Stomach (tissue), 8 donors: ENCODE measurements at regions not wholly inside any gene's neighbourhood (a gene's known extent, or its start where the extent isn't known, plus 50 kb on each side); places are given as distances from the start of the nearest gene placed in this dataset.

Experiments used
- DNase-seq, 2 donors: peaks; one replicate each; pipeline versions ENCODE4 v3.0.0 to v3.0.0-alpha.2; 2013 to 2019
- H3K27ac ChIP-seq, 5 donors: fragments of 200-600 bp in 4 of 5; sonication (generic) in 4 of 5; one replicate each; pipeline ENCODE4 v1.5.1; 2013 to 2019; ENCODE audit warnings: mild to moderate bottlenecking in 1 of 5, moderate library complexity in 1 of 5
- H3K27me3 ChIP-seq, 3 donors: fragments of 200-600 bp; sonication (generic); one replicate each; pipeline ENCODE4 v1.5.1; 2017 to 2019; ENCODE audit warnings: mixed run types in 1 of 3
- H3K36me3 ChIP-seq, 4 donors: fragments of 200-600 bp; sonication (generic); 1 replicate in 3 of 4; 2 replicates in 1 of 4; pipeline ENCODE4 v1.5.1; 2016 to 2019
- H3K4me1 ChIP-seq, 4 donors: fragments of 200-600 bp; sonication (generic); one replicate each; pipeline ENCODE4 v1.5.1; 2016 to 2019
- H3K4me3 ChIP-seq, 4 donors: fragments of 200-600 bp; sonication (generic) in 3 of 4; one replicate each; pipeline ENCODE4 v1.5.1; 2016 to 2019; ENCODE audit warnings: mild to moderate bottlenecking in 1 of 4
- H3K9me3 ChIP-seq, 4 donors: fragments of 200-600 bp; sonication (generic); one replicate each; pipeline ENCODE4 v1.5.1; 2016 to 2019
- CTCF ChIP-seq, 7 experiments: fragments of 450-650 bp in 4 of 7; fragments of 200-600 bp in 3 of 7; sonication (generic) in 3 of 7; IDR thresholded peaks; one replicate each; pipeline ENCODE4 v1.5.1; 2016 to 2019; ENCODE audit warnings: antibody characterized with exemption in 7 of 7, control low read depth in 2 of 7, mild to moderate bottlenecking in 1 of 7
- EP300 ChIP-seq: sonication (generic); formaldehyde crosslinking; IDR thresholded peaks from one replicate; pipeline ENCODE4 v1.6.1; 2017; ENCODE audit warnings: antibody characterized with exemption
- POLR2A ChIP-seq, 4 donors: fragments of 450-650 bp; IDR thresholded peaks; one replicate each; pipeline ENCODE4 v1.6.1; 2016; ENCODE audit warnings: antibody characterized with exemption in 4 of 4, control low read depth in 2 of 4, mild to moderate bottlenecking in 1 of 4, moderate library complexity in 1 of 4
- POLR2AphosphoS5 ChIP-seq, 3 donors: sonication (generic); formaldehyde crosslinking; IDR thresholded peaks; one replicate each; pipeline ENCODE4 v1.6.1; 2016; ENCODE audit warnings: antibody characterized with exemption in 3 of 3
- WGBS, 5 donors: extraction: QIAGEN DNeasy Blood & Tissue Kit in 3 of 5; methylation state at CpG; one replicate each; pipeline versions ENCODE4 v1.1.5 to v1.1.7; 2013 to 2018; 5-methylcytosine and 5-hydroxymethylcytosine counted together
- intact Hi-C: fragments of 100-400 bp; cut with DNase I; formaldehyde crosslinking; loops from one replicate; pipeline ENCODE4 v1.15.1; 2023; ENCODE audit warnings: low total_unique reads
- donor health status: healthy with polysubstance abuse.
- donor health status: Bipolar disorder and iron deficiency.
- donor health status: healthy.

DNA sequence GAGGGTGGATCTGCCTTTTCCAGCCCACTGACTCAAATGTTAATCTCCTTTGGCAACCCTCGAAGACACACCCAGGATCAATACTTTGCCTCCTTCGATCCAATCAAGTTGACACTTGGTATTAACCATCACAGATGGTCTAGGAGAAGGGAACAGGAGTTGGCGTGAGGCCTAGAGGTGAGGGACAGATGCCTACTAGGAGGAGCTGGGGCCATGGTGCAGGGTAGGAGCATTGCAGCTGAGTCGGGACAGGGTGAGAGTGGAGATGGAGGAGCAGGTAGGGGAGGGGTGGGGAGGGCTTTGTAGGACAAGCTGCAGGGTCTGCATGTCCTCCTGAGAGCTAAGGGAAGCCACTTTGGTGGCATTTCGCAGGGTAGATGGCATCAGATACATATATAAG is 140.0 kb downstream of the VAPA start:
- DNase-seq = no peak
- Histone ChIP-seq H3K36me3 (no peaks in the 10 kb centered on the region), H3K27ac (peak overlapping the region in 1 of 5 donors; percentile 27), H3K27me3 (no peaks in the 10 kb centered on the region), H3K4me3 (no peak overlapping the region), H3K9me3 (no peaks in the 10 kb centered on the region), H3K4me1 (peaks cover 9 to 48% (median 24%) of the 10 kb centered on the region in 4 donors)
- TF ChIP-seq POLR2AphosphoS5 (IDR thresholded peaks at IDR 0.05) (no peak), POLR2A (IDR thresholded peaks at IDR 0.05) (no peak), CTCF (IDR thresholded peaks at IDR 0.05) (no peak), EP300 (no peak)
- intact Hi-C loops = no loop called here
- WGBS, 5 donors = 90 to 96% (median 91%) methylated on average over 5 of the region's 5 CpGs

DNA sequence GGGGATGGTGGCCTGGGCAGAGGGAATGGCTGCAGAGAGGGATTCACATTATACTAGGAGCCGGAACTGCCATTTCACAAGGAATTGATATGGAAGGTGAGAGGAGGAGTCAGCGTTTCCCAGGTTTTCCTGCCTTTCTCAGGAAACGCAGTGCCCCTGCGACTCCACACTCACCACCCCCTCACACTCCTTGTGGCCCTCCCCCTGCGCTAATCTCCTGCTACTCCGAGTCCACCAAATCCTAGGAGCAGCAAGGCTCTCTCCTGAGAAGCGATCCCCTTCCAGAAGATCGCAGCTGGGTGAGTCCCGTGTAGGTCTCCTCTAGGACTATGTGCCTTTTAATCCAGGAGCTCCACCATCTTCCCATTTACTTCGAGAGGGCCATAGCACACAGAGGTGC is 140.6 kb downstream of the VAPA start:
- Histone ChIP-seq H3K27ac (peak overlapping the region in 1 of 5 donors; percentile 27), H3K4me3 (no peak overlapping the region), H3K9me3 (no peaks in the 10 kb centered on the region), H3K27me3 (no peaks in the 10 kb centered on the region), H3K4me1 (peaks cover 9 to 50% (median 25%) of the 10 kb centered on the region in 4 donors), H3K36me3 (no peaks in the 10 kb centered on the region)
- 90 to 98% (median 92%) methylated on average over 10 of the region's 10 CpGs for WGBS, 5 donors
- DNase-seq = no peak
- TF ChIP-seq EP300 (no peak), POLR2A (IDR thresholded peaks at IDR 0.05) (no peak), CTCF (IDR thresholded peaks at IDR 0.05) (no peak), POLR2AphosphoS5 (IDR thresholded peaks at IDR 0.05) (no peak)
- intact Hi-C loops = no loop called here

DNA sequence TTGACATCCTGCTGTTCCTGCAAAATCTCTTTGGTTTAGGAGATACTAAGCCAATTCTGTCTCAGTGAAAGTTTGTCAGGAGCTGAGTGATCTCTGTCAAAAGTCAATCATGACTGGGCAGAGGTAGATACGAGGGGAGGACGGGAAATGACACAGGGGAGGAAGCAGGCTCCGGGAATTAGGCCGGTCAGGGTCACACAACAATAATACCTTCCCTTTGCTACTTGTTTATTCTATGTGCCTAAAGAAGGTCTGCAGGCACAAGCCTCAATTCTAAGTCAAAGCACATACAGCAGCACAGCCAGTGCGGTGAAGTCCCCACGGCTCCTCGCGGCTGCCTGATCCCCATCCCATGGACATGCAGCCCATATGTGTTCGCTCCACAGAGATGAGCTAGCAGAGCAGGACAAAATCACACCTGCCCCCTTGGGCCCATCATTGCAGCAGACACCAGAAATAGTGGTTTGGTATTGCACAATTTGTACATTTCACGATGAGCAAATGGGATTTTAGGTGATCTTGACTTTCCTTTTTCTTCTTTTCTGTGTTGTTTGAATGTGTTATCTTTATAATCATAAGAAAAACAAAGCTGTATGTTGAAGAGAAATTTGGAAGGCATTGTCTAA is 141.4 kb downstream of the VAPA start:
- Histone ChIP-seq H3K27ac (peak overlapping the region in 1 of 5 donors; percentile 27), H3K36me3 (no peaks in the 10 kb centered on the region), H3K9me3 (no peaks in the 10 kb centered on the region), H3K4me1 (peaks cover 9 to 50% (median 33%) of the 10 kb centered on the region in 4 donors), H3K27me3 (no peaks in the 10 kb centered on the region), H3K4me3 (no peak overlapping the region)
- 85 to 93% (median 91%) methylated on average over 10 of the region's 10 CpGs for WGBS, 5 donors
- TF ChIP-seq POLR2AphosphoS5 (IDR thresholded peaks at IDR 0.05) (no peak), CTCF (IDR thresholded peaks at IDR 0.05) (no peak), POLR2A (IDR thresholded peaks at IDR 0.05) (no peak), EP300 (no peak)
- DNase-seq = no peak
- intact Hi-C loops = no loop called here

GRCh38 chr18:10056506-10056905 is 142.7 kb downstream of the VAPA start:
- Histone ChIP-seq H3K4me3 (no peak overlapping the region), H3K27ac (peak overlapping the region in 4 of 5 donors; percentile 51 to 80 (median 75)), H3K27me3 (no peaks in the 10 kb centered on the region), H3K36me3 (no peaks in the 10 kb centered on the region), H3K4me1 (peaks cover 9 to 58% (median 42%) of the 10 kb centered on the region in 4 donors), H3K9me3 (no peaks in the 10 kb centered on the region)
- 94 to 97% (median 97%) methylated on average over 11 to 12 of the region's 12 CpGs for WGBS, 5 donors
- intact Hi-C loops = no loop called here
- TF ChIP-seq POLR2AphosphoS5 (IDR thresholded peaks at IDR 0.05) (no peak), EP300 (no peak), CTCF (IDR thresholded peaks at IDR 0.05) (no peak), POLR2A (IDR thresholded peaks at IDR 0.05) (no peak)
- no peak for DNase-seq
